AG10803 (cell line): ENCODE measurements at regions not wholly inside any gene's neighbourhood (a gene's known extent, or its start where the extent isn't known, plus 50 kb on each side); places are given as distances from the start of the nearest gene placed in this dataset.
A peak's percentile ranks its signal among the peaks of the same experiment; 100 is the strongest.

Experiments
- DNase-seq: peaks from one replicate; pipeline ENCODE4 v3.0.0; 2010; ENCODE audit warnings: low read depth
- H3K4me3 ChIP-seq: 2 replicates; pipeline ENCODE4 v1.5.1; 2011; ENCODE audit warnings: mild to moderate bottlenecking, low read length, control low read depth
- TF ChIP-seq, protein P1 (sequence below): conservative IDR thresholded peaks from 2 replicates; pipeline ENCODE4 v1.5.1; 2011; ENCODE audit warnings: mild to moderate bottlenecking, low read length, control low read depth, inconsistent platforms

DNA sequence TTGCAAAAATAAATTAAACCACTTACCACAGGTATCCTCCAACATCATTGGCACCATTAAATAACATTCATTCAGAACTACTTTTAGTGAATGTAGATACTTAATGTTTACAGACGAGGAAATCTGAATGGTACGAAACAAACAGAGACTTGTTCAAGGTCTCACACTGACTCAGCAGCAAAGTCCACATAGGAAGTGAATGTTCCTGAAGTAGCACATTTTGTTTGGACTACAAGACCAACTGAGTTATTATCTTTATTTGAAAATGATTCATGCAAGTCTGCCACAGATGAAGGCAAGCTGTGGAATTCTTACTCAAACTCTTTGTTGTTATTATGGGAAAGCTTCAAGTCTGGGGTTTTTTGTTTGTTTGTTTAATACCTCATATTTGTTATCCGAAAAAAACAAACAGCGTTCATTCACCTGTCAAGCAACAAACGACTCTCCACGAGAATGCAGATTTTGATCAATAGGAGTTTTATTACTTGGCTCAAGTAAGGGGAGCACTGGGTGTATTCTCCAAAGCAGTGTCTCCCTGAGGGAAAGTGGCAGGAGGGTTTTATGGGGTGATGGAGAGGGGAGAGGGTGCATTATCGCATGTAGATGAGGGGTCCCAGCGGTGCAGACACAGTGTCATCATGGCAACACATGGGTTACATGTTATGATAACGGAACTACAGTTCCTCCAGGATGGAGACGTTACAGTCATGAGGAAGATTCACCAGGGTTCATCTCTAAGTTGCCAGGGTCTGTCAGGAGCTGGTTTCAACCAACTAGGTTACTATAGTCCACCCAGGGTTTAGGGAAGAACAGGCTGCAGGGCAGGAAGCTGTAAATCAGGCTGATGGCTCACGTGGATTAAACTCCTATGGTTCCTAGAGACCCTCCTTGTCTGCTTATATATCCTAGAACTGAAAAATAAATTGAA lies 147.7 kb upstream of the AKR1E2 start:
- H3K4me3 ChIP-seq = no peak overlapping the region
- TF ChIP-seq, protein P1, sequence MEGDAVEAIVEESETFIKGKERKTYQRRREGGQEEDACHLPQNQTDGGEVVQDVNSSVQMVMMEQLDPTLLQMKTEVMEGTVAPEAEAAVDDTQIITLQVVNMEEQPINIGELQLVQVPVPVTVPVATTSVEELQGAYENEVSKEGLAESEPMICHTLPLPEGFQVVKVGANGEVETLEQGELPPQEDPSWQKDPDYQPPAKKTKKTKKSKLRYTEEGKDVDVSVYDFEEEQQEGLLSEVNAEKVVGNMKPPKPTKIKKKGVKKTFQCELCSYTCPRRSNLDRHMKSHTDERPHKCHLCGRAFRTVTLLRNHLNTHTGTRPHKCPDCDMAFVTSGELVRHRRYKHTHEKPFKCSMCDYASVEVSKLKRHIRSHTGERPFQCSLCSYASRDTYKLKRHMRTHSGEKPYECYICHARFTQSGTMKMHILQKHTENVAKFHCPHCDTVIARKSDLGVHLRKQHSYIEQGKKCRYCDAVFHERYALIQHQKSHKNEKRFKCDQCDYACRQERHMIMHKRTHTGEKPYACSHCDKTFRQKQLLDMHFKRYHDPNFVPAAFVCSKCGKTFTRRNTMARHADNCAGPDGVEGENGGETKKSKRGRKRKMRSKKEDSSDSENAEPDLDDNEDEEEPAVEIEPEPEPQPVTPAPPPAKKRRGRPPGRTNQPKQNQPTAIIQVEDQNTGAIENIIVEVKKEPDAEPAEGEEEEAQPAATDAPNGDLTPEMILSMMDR = no peak
- peak; percentile 74 for DNase-seq

- no peak overlapping the region for H3K4me3 ChIP-seq
- DNase-seq = peak; percentile 48
Measured at GRCh38 chr10:4677296-4678021, 148.5 kb upstream of the AKR1E2 start.

GRCh38 chr10:4676566-4676965 lies 149.4 kb upstream of the AKR1E2 start:
- DNase-seq = no peak

More at GRCh38 chr10:4677296-4678021, 148.5 kb upstream of the AKR1E2 start:
- TF ChIP-seq, protein P1 = no peak

DNA sequence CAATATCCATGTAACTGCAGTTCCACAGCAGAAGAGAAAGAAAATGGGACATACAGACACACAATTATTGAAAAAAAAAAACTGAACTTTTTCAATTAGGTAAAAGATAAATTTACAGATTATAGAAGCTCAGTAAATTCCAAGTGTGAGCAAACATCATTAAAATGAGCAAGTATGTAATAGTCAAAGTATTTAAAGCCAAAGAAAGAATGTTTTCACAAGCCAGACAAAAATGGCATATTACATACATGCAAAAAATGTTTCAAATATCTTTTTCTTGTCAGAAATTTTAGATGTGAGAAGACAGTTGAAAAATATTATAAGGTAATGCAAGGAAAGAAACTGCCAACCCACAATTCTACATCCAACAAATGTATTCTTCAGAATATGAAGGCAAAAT lies 150.2 kb upstream of the AKR1E2 start:
- no peak for DNase-seq
- H3K4me3 ChIP-seq = no peak overlapping the region
- TF ChIP-seq, protein P1 = no peak

More at GRCh38 chr10:4676566-4676965, 149.4 kb upstream of the AKR1E2 start:
- no peak overlapping the region for H3K4me3 ChIP-seq
- TF ChIP-seq, protein P1 = no peak

DNA sequence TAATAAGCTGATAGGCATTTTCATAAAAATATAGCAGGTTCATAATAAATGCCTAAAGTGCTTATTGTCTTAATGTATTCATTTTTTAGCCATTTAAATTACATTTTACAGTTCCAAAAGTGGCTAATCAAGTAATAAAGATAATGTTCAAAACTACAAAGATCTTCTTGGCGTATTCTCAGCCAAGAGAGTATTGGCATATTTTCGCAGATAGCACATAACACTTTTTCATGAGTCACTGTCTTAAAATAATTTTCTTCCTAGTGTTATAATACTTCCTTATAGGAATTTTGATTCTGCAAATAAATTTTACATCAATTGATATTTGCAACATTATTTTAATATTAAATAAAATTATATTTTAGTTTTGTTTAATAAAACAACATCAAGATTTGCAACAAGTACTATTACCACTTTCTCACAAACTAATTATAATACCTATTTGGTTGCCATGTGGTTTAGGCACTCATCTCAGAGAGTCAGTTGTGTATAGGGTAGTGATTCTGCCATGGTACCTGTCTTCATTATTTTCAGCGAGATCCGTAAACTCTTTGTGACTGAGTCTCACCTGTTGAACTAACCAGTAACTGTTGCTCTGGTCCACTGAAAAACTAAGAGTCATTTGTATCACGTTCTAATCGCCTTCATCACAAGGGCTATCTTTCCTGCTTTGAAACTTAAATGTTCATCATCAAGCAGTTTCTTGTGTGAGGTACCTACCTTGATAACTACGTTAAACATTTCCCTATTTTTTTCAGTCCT lies 152.5 kb upstream of the AKR1E2 start:
- TF ChIP-seq, protein P1 = no peak
- H3K4me3 ChIP-seq = no peak overlapping the region
- DNase-seq = no peak

DNA sequence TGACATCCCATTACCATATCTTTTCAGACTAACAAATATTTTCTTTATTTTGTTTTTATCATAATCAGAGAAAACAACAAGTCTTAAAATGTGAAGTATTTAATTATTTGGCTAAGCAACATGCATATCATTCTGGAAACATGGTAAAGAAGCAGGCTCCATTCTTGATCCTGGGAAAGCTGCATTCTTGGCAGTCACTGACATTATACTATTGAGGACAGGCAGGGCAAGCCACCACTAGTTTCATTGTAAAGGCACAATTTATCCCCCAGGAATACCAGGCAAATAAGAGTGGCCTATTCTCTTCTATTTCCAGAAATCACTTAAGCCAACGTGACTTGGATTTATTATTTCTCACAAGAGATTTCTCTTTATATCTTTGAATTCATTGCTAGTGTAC lies 153.8 kb upstream of the AKR1E2 start:
- no peak overlapping the region for H3K4me3 ChIP-seq
- TF ChIP-seq, protein P1 = no peak
- DNase-seq = no peak
